GM19455 (cell line): ENCODE measurements at regions not wholly inside any gene's neighbourhood (a gene's known extent, or its start where the extent isn't known, plus 50 kb on each side); places are given as distances from the start of the nearest gene placed in this dataset.
"Not testable (repeated sequence)": the region's sequence is repeated elsewhere in the genome, so short reads cannot be mapped to it uniquely, and the experiment has no call there.

Experiments used
- ATAC-seq: cut with Tn5 transposase; IDR thresholded peaks from one replicate; pipeline ENCODE4 v1.9.1; 2021; ENCODE audit not compliant: unreplicated experiment

DNA sequence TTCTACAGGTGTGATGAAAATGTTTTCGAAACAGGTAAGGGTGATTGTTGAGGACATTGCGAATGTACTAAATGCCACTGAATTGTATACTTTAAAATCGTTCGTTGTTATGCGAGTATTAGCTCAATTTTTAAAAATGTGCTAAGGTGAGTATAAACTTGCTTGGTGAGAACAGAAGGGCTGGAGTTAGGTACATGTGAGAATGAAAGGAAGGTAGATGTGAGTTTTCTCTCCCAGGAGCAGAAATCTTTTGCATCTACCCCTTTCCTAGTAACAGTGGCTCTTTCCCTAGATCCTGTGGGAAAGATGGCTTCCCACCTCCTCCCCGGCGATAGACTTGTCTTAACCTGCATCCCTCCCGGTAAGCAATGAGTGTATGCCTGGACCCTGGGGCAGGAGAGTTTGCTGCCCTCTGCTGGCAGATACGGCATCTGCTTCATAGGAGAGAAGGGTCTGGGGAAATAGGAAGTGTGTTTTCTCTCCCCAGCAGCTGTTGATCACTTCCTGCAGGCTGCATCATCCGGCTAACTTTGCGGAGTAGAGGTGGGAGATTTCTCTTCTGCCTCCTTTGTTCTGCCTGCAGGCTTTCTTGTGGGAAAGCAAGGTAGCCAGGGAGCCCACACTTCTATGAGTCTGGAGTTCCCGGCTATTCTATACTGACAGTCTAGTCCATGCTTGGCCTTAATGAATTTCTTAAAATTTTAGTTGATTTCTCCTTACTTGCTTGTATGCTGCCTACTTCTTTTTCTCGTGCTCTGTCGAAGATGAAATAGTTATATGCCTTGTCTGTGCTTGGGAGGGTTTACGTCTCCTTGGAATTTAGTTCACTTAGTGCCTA, 373.3 kb upstream of the SEMA6A start:
- peak; percentile 100 for ATAC-seq

DNA sequence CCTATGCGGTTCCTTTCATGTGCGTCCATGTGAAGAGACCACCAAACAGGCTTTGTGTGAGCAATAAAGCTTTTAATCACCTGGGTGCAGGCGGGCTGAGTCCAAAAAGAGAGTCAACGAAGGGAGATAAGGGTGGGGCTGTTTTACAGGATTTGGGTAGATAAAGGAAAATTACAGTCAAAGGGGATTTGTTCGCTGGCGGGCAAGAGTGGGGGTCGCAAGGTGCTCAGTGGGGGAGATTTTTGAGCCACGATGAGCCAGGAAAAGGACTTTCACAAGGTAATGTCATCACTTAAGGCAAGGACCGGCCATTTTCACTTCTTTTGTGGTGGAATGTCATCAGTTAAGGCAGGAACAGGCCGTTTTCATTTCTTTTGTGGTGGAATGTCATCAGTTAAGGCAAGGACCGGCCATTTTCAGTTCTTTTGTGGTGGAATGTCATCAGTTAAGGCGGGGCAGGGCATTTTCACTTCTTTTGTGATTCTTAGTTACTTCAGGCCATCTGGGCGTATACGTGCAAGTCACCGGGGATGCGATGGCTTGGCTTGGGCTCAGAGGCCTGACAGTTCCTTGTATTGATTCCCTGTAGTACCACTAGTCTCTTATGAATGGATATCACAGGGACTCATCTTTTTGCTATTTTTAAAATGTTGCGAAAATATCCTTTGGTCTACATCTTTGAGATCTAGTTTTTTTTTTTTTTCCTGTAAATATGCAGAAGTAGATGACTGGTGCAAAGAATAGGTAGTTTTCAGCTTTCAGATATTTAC, 371.2 kb upstream of the SEMA6A start:
- not testable (repeated sequence) for ATAC-seq

DNA sequence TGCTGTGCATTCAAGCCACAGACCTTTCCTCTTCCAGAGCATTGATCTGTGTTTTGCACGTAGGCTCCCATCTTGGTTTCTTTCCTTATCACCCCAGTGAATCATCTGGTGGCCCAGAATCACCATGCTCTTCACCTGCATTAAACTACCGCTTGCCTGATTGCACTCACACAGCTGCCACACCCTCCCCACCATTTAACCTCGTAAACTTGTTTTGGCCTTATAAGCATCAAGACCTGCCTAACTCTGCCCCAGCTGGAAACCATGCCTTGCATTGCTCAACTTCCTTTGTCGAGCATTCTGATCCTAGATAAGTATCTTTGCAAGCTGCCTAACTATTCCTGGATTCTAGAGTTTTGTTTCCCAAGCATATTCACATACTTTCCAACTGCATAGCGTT, 369.6 kb upstream of the SEMA6A start:
- ATAC-seq: no peak

DNA sequence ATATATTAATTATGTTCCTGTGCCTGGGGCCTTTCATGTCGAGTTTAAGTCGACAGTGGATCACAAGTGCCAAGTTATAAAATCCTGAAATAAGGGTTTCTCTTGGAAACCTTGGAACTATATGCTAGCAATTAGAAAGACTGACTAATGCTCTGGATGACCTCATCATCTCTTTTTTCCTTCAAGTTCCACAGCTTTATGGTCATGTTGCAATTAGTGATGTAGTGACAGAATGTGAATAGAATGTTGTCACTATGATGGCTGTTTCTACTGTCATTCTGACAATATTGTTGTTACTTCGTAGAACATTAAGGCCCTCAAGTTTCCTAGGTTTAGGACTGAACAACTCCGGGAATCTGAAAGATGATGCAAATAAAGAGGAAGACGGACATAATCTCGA, 368.0 kb upstream of the SEMA6A start:
- no peak for ATAC-seq

DNA sequence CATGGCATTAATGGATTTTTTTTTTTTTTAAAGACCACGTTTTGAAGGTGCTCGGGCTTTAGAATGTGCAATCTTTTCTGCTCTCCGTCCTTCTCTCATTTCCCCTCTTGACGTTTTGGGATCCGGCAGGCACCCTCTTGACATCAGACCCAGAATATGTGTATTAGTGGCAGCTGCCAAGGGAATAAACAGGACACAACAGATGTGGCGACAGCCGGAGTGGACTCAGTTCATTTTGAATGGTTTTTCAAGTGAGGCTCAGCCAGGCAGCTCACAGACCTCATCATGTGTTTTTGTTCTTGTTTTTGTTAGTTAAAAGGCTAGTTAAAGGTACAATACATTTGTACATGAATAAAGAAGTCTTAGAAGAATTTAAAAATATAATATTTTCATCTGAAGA, 365.0 kb upstream of the SEMA6A start:
- no peak for ATAC-seq

DNA sequence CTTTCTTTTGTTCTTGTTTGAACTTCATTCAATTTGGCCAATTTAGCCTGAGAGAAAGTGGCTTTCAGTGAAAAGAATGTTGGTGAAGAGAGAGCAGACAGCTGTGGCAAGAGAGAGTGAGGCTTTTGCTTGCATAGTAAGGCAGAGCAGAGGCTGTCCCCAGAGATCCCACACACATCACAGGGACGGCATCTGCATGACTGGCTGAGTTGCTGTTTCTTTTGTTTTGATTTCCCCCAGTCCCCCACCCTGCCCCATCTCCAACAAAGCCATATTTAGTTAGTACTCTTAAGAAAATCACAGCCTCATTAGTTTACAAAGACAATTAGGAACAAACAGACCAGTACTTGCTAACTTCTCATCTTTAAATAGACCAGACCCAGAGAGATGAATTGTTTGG, 363.9 kb upstream of the SEMA6A start:
- no peak for ATAC-seq

DNA sequence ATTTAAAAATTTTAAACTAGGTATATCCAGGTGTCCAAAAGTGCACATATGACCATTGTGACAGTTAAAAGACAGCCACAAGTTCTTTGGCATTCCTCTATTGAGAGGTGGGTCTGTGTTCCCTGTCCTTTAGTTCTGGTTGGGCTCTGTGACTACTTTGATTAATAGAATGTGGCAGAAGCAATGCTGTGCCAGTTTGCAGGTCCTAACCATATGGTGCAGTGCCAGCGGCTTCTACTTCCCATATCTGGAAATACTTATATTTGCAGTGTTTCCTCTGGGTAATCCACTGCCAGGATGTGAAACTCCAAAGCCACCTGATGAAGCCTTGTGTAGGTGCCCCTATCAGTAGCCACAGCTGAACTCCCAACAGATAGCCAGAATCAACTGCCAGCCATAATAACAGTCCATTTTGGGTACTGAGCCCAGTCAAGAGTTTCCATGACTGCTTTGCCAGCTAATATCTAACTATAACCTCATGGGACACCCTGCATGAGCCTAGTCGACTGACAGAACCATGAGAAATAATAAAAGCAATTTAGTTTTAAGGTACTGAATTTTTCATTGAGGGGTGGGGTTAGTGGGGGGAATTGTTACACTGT, 361.0 kb upstream of the SEMA6A start:
- no peak for ATAC-seq

DNA sequence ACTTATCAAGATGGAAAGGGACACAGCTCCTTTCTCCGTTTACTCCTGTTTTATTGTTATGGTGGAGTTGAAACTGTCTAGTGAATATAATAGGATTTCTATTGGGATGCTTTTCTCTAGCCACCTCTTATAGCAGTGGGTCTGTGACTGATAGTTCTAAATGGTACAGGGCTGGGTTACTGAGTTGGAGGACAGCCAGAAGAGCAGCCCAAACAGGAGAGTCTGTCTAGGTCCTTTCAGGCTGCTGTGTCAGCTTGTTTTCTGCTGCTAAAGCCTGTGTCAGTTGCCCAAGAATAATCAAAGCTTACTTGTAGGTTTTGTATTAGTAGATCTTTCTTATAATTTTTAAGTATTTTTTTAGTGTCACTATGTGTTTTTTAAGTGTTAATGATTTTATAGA, 356.0 kb upstream of the SEMA6A start:
- ATAC-seq: no peak

DNA sequence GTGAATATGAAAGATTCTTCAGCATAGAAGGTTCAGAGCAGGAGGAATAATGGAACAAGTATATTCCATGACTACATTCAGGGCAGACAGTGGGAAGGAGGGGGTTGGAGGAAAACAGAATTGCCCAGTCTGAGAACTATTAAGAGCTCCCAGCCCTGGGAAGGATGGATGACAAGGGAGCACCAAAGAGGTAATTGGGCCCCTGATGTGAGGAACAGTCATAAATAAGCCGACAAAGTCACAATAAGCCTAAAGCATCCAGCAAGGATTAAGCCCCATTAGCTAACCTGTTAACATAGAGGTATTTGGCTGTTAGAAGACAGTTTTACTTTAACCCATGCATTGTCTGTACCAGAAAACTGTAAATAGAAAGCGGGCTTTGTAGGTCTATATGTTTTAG, 348.7 kb upstream of the SEMA6A start:
- ATAC-seq: no peak

DNA sequence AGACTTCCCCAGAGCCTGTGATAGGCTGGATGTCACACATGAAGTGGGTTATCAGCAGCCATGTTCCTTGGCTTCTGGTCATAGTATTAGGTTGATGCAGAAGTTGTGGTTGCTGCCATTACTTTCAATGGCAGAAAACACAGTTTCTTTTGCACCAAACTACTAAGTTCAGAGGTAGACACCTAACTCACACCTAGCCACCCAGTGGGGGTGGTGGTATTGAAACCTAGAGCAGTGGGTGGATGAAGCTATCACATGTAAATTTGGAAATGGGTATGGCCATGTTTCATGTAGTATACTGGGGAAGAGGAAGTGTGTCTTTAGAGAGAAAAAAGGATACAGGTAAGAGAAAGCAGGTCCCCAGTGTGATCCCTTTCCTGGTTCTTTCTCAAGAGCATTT, 347.9 kb upstream of the SEMA6A start:
- peak; percentile 92 for ATAC-seq

DNA sequence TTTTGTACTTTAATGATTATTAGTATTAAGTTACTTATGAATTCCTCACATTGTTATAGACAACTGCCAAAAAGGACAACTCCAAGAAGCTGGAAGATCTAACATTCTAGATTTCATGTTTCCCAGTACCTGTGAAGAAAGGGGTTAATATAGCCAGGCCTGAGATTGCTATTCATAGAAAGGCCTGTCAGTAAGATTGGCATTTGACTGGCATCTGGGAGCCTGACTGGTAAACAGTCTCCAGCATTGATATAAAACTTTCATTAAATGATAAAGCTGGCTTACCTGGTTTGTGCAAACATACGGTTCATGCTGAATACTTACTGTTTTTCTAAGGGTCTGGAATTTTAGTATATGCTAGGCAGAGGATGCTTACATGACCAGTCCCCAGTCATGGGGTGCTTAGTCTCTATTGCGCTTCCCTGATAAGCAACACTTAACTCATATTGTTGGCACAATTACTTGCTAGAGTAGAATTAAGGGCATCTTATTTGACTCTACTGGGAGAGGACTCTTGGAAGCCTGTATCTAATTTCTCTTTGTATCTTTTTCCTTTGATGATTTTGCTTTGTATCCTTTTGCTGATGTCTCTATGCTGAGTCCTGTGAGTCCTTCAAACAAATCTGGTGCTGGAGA, 340.4 kb upstream of the SEMA6A start:
- ATAC-seq: no peak

DNA sequence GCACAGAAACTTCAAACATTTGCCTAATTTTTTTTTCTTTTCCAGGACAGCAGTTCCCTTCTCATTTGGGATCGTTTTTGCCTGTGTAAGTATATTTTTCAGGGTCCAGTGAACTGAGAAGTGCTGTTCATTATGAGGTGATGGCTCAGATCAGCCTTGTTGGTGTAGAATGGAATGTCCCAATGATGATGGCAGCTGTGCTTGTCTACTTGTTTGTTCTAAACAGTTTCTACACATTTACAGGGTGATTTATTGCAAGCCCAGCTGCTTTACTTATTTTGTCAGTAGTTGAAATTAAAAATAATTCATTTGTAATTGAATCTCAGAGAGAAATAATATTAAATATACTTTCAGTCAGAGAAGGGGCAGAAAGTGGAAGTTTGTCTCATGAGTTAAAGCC, 337.6 kb upstream of the SEMA6A start:
- ATAC-seq: no peak

DNA sequence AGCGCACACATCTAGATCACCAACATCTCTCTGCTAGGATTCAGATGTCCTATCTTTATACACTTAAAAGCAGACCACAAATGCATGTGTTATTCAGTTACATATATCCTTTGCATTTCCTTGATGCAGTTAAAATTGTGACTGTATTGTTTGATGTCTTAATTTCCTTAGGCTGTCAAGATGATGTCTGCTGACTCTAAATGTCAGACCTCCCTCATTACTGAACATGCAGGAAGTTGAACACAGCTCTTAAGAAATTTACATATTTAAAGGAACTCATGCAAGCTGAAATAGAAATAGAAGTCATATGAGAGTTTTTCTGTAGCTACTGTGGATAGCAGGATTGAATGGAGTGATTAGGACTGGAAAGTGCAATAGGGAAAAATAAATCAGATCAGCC, 336.5 kb upstream of the SEMA6A start:
- no peak for ATAC-seq

DNA sequence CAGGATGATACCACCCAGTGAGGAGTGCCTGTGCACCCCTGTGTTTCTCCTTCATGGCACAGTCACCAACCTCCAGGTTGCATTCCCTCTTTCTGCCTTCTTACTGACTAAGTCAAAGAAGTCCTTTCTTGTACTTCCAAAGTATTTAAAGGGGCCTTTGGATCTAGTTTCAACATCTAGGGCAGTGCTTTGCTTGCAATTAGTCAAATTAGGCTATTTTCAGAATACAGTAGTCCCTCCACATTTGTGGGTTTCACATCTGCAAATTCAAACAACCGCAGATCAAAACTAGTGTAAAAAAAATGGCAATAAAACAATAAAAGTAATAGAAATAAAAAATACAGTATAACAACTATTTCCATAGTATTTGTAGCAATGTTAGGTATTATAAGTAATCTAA, 333.9 kb upstream of the SEMA6A start:
- no peak for ATAC-seq

DNA sequence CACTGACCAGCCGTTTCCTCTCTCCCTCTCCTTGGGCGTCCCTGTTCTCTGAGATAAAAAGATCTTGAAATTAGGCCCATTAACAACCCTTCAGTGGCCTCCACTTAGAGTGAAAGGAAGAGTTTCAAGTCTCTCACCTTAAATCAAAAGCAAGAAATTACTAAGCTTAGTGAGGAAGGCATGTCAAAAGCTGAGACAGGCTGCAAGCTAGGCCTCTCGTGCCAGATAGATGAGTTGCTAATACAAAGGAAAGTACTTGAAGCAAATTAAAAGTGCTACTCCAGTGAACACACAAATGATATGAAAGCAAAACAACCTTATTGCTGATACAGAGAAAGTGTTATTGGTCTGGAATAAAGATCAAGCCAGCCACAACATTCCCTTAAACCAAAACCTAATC, 331.3 kb upstream of the SEMA6A start:
- ATAC-seq: peak; percentile 51

DNA sequence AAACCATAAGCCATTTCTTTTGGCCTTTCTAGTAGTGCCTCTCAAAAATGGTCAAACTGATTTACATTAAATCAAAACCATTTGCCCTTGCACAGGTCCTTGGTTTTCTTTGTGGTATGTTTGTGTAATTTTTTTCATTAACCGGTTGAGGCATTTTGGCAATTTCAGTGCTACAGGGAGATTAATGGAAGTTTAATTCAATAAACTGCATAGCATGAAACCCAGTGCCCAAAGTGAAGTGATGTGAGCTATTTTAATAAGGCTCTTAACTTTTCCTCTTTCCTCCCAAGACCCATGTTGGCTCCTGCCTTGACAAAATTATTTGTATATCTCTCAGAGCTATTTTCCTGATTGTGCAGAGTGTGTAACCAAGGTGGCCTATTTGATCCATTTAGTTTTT, 326.2 kb upstream of the SEMA6A start:
- no peak for ATAC-seq

DNA sequence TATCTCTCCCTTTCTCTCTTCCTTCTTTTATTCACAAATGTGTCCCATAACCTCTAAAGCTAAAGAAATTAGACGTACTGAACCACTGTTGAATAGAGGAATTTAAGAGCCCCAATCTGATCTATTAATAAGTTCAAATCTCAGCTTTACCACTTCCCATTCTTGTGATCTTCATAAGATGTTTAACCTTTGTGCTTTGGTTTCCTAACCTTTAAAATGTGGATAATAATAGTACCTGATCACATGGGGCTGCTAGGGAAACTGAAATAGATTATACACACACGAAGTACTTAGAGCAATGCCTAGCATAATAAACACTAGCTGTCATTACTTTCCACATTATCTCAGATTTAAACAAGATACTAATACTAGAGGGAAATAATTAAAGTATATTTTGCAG, 324.3 kb upstream of the SEMA6A start:
- ATAC-seq: no peak

DNA sequence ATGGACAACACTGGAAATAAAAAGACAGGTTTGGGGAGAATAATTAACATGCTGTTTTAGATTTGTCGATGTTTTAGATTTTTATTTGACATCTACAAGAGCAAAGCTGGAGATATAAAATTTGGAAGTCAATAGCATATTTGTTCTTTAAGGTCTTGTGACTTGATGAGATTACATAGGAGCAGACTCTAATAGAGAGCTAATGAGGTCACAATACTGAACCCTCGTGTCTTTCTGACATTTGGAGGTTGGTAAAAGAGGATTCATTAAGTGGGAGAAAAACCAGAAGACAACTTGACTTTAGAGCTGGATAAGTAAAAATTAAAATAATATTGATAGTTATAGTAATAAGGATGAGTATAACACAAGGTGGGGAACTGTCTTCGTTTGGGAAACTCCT, 322.7 kb upstream of the SEMA6A start:
- ATAC-seq: no peak

DNA sequence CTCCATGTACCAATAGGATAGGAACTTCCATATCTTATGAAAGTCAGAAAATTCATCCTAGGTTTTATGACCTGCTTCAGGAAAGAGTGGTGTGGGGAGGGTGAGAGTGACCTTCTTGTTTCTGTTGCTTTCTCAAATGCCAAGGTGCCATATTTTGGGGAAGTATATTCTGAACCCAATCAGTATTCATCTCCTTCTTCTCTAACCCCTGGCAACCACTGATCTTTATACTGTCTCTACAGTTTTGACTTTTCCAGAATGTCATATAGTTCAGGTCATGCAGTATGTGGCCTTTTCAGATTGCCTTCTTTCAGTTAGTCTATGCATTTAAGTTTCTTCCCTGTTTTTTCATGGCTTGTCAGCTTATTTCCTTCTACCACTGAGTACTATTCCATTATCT, 321.4 kb upstream of the SEMA6A start:
- ATAC-seq: no peak

DNA sequence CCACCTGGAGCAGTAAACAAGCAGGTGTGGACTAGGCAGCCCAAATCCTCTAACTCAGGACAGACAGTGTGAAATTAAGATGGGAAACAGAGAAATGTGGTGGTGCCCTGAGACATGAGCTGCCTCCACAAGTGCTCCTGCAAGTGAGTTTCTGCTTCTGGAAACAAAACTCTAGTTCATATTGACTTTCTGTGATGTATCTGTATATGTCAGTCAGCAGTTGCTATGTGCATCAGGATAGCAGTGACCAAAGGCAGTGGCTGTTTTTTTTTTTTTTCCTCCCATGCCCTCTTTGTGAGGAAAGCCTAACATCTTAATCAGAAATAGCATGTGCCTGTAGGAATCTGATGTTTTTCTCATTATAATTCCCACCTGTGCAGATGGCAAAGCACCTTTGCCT, 318.4 kb upstream of the SEMA6A start:
- ATAC-seq: no peak

DNA sequence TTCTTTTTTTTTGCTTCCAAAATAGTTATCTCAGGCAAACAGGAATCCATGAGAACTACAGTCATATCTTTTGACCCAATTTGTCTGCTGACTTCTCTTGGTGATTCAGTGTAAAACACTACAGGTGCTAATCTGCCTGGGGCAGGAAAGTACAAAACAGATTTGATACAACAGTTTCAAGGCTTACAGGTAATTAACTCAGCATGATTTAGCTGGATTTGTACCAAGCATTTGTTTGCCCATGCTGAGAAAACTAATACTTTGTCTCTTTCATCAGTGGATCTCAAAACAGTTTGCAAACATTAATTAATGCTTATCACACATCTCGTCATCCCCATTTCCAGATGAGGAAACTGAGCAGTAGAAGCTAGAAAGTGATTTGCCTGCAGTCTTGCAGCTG, 312.5 kb upstream of the SEMA6A start:
- ATAC-seq: no peak

DNA sequence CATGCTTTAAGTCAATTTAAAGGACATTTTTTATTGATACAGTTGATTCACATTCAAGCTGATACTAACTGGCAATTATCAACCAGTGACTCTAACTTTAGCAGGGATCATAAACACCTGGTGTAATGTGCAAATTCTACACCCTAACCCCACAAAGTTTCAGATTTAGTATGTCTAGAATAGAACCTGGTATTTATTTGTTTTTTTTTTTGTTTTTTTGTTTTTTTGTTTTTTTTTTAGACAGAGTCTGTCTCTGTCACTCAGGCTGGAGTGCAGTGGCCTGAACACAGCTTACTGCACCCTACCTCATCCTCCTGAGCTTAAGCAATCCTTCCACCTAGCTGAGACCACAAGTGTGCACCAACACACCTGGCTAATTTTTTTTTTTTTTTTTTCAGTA, 311.2 kb upstream of the SEMA6A start:
- ATAC-seq: peak; percentile 48
